Stimulated activated naive B cell treated with anti-CD40 and anti-IgM and Interleukin-4, amounts not matched to agents 10 μg/mL and 1 μg/mL and 100 μg/mL, for 72 hours (primary cell): ENCODE measurements at regions not wholly inside any gene's neighbourhood (a gene's known extent, or its start where the extent isn't known, plus 50 kb on each side); places are given as distances from the start of the nearest gene placed in this dataset.
"Not testable (repeated sequence)": the region's sequence is repeated elsewhere in the genome, so short reads cannot be mapped to it uniquely, and the experiment has no call there.

Source experiments
- ATAC-seq, 2 donors: fragments of 150-1000 bp; cut with Tn5 transposase; replicated peaks; 2 replicates each; pipeline ENCODE4 v1.10.0; 2021; ENCODE audit warnings: moderate library complexity in 1 of 2
- DNase-seq: peaks from one replicate; pipeline ENCODE4 v3.0.0; 2021
- H3K27ac Mint-ChIP-seq: one replicate; pipeline ENCODE4 v1.8.0; 2022; ENCODE audit warnings: mild to moderate bottlenecking, mixed read lengths
- H3K27me3 Mint-ChIP-seq, 2 donors: one replicate each; pipeline ENCODE4 v1.8.0; 2022; ENCODE audit warnings: mixed read lengths in 2 of 2
- H3K36me3 Mint-ChIP-seq, 2 donors: one replicate each; pipeline ENCODE4 v1.8.0; 2022; ENCODE audit warnings: mixed read lengths in 2 of 2, mild to moderate bottlenecking in 1 of 2
- H3K4me1 Mint-ChIP-seq, 2 donors: one replicate each; pipeline ENCODE4 v1.8.0; 2022; ENCODE audit warnings: mixed read lengths in 2 of 2, mild to moderate bottlenecking in 1 of 2
- H3K4me3 Mint-ChIP-seq, 2 donors: one replicate each; pipeline ENCODE4 v1.8.0; 2022; ENCODE audit warnings: mild to moderate bottlenecking in 2 of 2, mixed read lengths in 2 of 2, moderate library complexity in 1 of 2
- H3K9me3 Mint-ChIP-seq, 2 donors: one replicate each; pipeline ENCODE4 v1.8.0; 2022; ENCODE audit warnings: mixed read lengths in 2 of 2, mild to moderate bottlenecking in 1 of 2

DNA sequence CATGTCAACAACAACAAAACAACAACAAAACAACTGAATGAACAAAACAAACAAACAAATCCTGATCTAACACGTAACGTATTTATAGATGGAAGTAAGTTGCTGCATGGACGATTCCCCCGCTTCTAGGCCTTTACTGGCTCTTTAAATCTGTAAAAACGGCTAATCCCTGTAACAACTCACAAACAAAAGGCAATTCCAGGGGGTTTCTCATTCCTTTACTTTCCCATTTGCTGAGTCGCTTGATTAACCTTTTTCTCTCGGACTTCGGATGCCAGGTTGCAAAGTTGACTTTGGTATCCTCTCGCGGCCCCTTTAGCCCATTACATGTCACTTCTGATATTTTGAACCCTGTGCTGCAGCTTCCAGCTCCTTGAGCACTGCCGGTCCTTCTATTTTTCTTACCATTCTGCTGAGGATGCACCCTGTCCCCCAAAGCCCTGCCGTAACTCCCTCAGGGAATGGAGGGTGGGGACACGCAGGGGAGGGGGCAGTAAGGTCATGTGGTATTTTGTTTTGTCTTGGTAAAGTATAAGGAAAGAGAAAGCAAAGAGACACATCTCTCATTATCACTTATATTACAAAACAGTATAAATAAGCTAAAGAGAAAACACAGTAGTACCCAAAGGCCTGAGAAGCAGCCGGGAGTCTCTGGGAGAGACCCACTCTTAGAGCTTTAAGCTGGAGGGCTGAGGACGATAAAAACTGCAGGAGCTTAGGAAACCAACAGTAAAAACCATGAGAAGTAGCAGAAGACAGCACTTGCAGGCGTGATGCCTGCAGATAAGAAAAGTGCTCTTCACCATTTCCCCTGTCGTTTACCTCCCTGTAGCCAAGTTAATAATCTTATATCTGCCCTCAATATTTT is 457.8 kb upstream of the ZNF717 start:
- Mint-ChIP-seq H3K4me3 (no peak overlapping the region), H3K4me1 (no peaks in the 10 kb centered on the region), H3K27ac (no peak overlapping the region), H3K36me3 (no peaks in the 10 kb centered on the region), H3K27me3 (no peaks in the 10 kb centered on the region), H3K9me3 (peaks cover 3% of the 10 kb centered on the region in 2 donors)
- DNase-seq (no peak), ATAC-seq (no peak)

DNA sequence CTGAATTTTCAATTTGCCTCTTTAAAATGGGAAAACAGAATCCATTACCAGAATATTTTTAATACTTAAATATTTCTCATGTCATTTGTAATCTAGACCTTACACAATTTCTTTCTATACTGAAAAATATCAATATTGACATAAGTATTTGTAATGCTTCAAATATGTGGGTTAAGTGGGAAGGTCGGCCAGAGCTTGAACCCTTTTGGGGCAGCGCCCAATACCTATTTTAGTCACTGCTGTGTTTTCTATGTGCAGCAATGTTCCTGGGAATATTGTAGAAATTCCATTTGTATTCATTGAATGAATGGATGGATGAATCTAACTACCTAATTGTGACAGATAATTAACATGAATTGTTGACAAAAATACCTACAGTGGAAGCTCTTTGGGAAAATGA is 459.7 kb upstream of the ZNF717 start:
- Mint-ChIP-seq H3K9me3 (no peaks in the 10 kb centered on the region), H3K27ac (no peak overlapping the region), H3K4me1 (no peaks in the 10 kb centered on the region), H3K27me3 (no peaks in the 10 kb centered on the region), H3K36me3 (no peaks in the 10 kb centered on the region), H3K4me3 (no peak overlapping the region)
- DNase-seq, result no peak
- ATAC-seq, result no peak

DNA sequence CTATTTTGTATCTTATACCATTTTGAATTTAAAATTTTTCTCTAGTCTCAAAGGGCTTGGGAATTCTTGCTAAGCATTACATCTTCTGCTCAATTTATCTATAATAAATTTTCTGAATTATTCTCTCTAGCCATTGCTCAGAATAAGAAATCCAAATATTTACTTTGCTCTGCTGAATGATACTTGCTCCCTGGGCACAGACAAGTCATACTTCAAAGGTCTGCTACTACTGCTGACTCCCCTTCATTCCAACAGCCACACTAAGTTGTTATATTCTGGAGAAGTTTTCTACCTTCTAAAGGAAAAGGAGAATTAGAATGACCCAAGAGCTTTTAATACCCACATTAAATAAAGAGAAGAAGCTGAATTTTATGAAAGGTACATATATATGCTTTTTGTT is 460.3 kb upstream of the ZNF717 start:
- no peaks in the 10 kb centered on the region for H3K27me3 Mint-ChIP-seq
- no peak for ATAC-seq
- no peaks in the 10 kb centered on the region for H3K4me1 Mint-ChIP-seq
- DNase-seq, result no peak
- no peaks in the 10 kb centered on the region for H3K36me3 Mint-ChIP-seq
- H3K9me3 Mint-ChIP-seq, result no peaks in the 10 kb centered on the region
- H3K27ac Mint-ChIP-seq, result no peak overlapping the region
- no peak overlapping the region for H3K4me3 Mint-ChIP-seq

DNA sequence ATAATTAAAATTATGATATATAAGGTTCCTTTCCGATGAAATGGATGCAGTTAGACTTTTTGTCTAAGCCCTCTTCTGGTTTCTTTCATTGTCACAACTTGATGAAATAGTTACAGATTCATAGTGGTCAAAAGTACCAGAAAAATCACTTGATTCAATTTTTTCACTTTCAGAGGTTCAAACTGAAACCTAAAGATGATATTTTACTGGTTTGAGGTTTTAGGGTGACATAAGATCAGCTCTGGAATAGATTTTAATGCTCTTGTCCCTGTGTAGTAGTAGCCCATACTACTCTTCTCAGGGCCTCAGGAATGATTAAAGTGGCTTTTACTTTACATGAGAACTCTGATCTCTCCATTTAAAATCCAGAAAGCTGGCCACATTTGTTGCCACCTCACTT is 479.1 kb upstream of the ZNF717 start:
- Mint-ChIP-seq H3K27ac (no peak overlapping the region), H3K27me3 (no peaks in the 10 kb centered on the region)
- no peak for DNase-seq

DNA sequence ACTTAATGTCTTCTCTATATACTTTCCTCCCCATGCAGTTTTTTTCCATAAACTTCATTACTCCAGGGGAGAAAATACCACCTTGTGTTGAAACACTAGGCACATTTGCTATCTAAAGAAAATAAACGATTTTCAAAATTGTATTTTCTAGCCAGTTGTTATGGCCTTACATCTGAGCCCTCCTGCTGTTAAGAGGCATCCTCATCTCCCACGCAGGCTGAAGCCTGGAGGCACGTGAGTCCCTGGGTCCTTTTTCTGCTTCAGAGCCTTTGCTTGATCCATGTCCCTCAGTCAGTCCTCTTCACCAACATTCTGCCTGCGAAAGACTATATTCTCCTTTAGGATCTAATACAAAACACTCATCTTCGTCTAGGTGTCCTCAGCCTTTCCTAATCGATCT is 479.6 kb upstream of the ZNF717 start:
- no peak for ATAC-seq
- peaks cover 2 to 4% of the 10 kb centered on the region in 2 donors for H3K9me3 Mint-ChIP-seq
- H3K36me3 Mint-ChIP-seq, result no peaks in the 10 kb centered on the region
- H3K27ac Mint-ChIP-seq, result no peak overlapping the region
- no peaks in the 10 kb centered on the region for H3K27me3 Mint-ChIP-seq
- no peak for DNase-seq
- H3K4me1 Mint-ChIP-seq, result no peaks in the 10 kb centered on the region
- H3K4me3 Mint-ChIP-seq, result no peak overlapping the region

More for the DNA sequence above, 479.1 kb upstream of the ZNF717 start:
- Mint-ChIP-seq H3K4me3 (no peak overlapping the region), H3K9me3 (peaks cover 2 to 4% of the 10 kb centered on the region in 2 donors), H3K4me1 (no peaks in the 10 kb centered on the region), H3K36me3 (no peaks in the 10 kb centered on the region)
- no peak for ATAC-seq

DNA sequence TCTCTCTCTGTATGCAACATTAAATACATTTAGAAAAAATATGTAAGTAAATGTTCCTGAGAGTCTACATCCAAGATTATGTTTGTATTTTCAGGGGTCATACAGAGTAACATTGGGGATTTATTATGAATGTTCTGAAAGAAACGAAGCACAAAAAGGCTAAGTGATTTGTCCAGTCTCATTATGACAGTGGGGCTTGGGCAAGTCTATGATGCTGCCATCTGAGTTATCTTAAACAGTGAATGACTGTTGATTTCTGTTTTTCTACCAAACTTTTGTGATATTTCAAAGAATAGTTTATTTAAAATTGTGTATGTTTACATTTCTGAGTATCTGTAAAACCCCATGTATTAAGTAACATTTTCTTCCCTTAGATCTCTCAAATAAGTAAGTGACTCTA is 481.2 kb upstream of the ZNF717 start:
- ATAC-seq, result no peak
- no peak for DNase-seq
- Mint-ChIP-seq H3K36me3 (no peaks in the 10 kb centered on the region), H3K4me1 (no peaks in the 10 kb centered on the region), H3K4me3 (no peak overlapping the region), H3K27me3 (no peaks in the 10 kb centered on the region), H3K27ac (no peak overlapping the region), H3K9me3 (peaks cover 2 to 4% of the 10 kb centered on the region in 2 donors)

DNA sequence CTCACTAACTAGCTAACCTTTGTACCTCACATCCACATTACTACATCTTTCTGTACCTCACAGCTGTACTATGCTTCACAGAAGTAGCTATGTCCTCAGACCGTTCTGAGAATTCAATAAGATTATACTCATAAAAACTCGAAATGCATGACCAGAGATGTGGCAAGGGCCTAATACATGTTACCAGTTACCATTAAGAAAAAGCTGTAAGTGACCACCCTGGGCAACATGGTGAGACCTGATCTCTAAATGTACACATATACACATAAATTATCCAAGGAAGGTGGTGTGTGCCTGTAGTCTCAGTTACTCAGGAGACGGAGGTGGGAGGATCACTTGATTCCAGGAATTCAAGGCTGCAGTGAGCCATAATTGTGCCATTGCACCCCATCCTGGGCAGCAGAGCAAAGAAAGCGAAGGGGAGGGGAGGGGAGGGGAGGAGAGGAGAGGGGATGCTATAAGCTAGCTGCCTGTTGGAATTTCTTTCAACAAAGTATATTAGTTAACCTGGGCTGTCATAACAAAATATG is 482.6 kb upstream of the ZNF717 start:
- Mint-ChIP-seq H3K36me3 (no peaks in the 10 kb centered on the region), H3K27ac (no peak overlapping the region), H3K27me3 (no peaks in the 10 kb centered on the region), H3K4me3 (no peak overlapping the region), H3K4me1 (no peaks in the 10 kb centered on the region), H3K9me3 (peaks cover 2 to 4% of the 10 kb centered on the region in 2 donors)
- no peak for DNase-seq
- ATAC-seq, result no peak

DNA sequence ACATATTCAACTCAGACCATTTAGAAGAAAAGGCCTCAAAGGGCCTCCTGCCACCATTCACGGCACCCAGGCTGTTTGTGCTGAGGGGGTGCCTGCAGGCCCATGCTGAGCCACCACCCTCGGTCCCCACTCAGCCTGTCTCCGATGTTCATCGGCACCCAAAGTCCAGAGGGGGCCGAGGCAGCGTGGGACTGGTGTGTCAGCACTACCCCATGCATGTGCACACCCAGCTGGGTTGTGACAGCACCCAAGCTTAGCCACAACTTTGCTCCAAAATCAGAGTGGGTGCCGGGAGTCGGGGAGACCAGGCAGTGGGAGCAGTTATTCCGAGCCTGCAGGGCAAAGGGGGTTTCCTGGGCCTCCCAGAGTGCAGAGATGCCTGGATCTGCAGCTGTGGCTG is 508.5 kb upstream of the ZNF717 start:
- Mint-ChIP-seq H3K4me1 (no peaks in the 10 kb centered on the region), H3K9me3 (peaks cover 0 to 12% of the 10 kb centered on the region in 2 donors), H3K36me3 (no peaks in the 10 kb centered on the region), H3K27me3 (no peaks in the 10 kb centered on the region), H3K27ac (no peak overlapping the region), H3K4me3 (no peak overlapping the region)
- DNase-seq (no peak), ATAC-seq (no peak)

DNA sequence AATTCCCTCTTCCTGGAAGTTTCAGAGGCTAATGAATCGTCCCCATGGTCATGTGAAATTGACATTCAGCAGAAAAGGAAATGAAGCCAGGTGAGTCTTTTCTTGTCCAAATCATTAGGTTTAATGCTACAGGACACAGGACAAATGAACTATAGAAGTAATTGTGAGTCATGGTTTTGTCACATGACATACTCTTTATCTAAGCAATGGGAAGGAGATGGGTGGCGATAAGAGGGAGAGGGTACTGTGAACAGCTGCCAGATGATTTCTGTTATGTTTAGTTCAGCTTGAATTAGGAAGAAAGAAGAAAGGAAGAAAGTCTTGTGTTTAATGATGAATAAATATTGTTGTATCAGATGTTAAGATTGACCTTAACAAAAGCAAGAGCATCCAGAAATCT is 515.4 kb upstream of the ZNF717 start:
- ATAC-seq, result no peak
- no peaks in the 10 kb centered on the region for H3K4me1 Mint-ChIP-seq
- H3K9me3 Mint-ChIP-seq, result peaks cover 4 to 6% of the 10 kb centered on the region in 2 donors
- H3K36me3 Mint-ChIP-seq, result no peaks in the 10 kb centered on the region
- no peaks in the 10 kb centered on the region for H3K27me3 Mint-ChIP-seq
- no peak overlapping the region for H3K4me3 Mint-ChIP-seq
- no peak overlapping the region for H3K27ac Mint-ChIP-seq
- no peak for DNase-seq

DNA sequence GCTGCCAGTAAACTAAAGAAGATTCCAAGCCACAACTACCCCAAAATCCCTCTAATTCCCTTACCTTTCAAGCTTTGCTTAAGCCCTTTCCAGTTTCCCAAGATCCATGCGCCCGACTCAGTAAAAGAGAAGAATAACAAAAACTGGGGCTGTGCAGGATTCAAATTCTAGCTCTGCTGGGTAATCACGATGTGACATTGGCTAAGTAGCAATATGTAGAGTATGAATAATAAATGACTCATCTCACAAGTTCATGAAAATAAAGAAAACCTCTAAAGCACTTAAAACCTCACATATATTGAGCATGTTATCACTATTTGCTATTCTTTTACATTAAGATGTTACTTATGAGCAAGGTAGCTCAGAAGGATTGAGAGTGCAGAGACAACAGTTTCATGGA is 522.2 kb upstream of the ZNF717 start:
- ATAC-seq (no peak), DNase-seq (no peak)
- Mint-ChIP-seq H3K4me3 (no peak overlapping the region), H3K27me3 (no peaks in the 10 kb centered on the region), H3K4me1 (no peaks in the 10 kb centered on the region), H3K9me3 (no peaks in the 10 kb centered on the region), H3K27ac (no peak overlapping the region), H3K36me3 (no peaks in the 10 kb centered on the region)

DNA sequence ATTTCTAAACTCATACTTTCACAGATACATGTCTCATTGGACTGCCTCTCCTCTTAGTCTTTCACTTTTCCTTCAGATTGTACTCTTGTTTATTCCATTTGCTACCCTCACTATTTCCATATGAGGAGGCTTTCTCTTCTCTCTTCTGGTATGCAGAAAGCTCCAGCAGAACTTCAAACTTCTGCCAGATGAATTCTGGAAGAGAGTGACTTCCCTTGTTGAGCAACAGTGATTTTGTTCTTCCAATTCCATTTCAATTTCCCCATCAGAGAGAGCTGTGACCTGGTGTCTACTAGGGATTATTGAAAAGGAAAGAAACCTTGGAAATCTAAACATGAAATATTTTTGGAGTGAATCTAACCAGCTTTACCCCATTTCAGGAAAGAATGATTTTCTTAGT is 523.2 kb upstream of the ZNF717 start:
- DNase-seq (no peak), ATAC-seq (no peak)
- H3K4me3 Mint-ChIP-seq, result no peak overlapping the region
- H3K9me3 Mint-ChIP-seq, result no peaks in the 10 kb centered on the region
- H3K4me1 Mint-ChIP-seq, result no peaks in the 10 kb centered on the region
- H3K36me3 Mint-ChIP-seq, result no peaks in the 10 kb centered on the region
- no peak overlapping the region for H3K27ac Mint-ChIP-seq
- no peaks in the 10 kb centered on the region for H3K27me3 Mint-ChIP-seq

DNA sequence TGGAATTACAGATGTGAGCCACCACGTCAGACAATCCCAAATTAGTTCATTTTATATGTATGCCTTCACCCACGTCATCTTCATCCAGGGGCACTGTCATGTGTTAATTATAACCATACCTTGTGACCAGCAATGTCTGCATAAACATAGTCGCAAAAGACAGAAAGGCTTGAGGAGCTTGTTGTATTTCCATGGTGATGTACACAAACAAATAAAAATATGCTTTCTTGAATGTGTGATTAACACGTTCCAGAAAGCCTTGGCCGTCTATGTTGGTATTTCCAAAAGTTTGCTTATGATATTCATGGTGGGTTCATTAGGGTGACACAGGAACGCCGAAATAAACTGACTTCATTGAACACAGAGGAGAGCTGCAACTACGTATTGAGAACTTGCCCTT is 524.7 kb upstream of the ZNF717 start:
- Mint-ChIP-seq H3K27me3 (no peaks in the 10 kb centered on the region), H3K36me3 (no peaks in the 10 kb centered on the region), H3K27ac (no peak overlapping the region), H3K9me3 (no peaks in the 10 kb centered on the region), H3K4me3 (no peak overlapping the region), H3K4me1 (no peaks in the 10 kb centered on the region)
- ATAC-seq (no peak), DNase-seq (no peak)

DNA sequence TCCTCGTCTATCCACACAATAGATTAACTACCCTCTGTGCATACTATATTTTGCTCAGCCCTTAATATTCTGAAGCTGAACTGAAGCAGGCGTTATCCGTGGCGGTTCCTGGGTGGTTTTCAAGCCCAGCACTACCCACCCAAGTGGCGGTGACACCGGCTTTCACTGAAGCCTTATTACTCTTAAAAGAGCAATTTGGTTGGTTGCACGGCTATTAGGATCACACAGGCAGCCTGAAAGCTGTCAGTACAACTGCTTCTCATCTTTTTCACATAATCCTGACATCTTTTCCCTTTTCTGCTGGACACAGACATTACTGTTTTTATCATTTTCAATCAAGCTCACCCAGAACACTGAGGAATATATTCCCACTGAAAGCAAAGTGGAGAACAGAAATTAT is 525.3 kb upstream of the ZNF717 start:
- DNase-seq, result no peak
- Mint-ChIP-seq H3K36me3 (no peaks in the 10 kb centered on the region), H3K9me3 (peaks cover 0 to under 1% of the 10 kb centered on the region in 2 donors), H3K27ac (no peak overlapping the region), H3K27me3 (no peaks in the 10 kb centered on the region), H3K4me1 (no peaks in the 10 kb centered on the region), H3K4me3 (no peak overlapping the region)
- ATAC-seq, result no peak

DNA sequence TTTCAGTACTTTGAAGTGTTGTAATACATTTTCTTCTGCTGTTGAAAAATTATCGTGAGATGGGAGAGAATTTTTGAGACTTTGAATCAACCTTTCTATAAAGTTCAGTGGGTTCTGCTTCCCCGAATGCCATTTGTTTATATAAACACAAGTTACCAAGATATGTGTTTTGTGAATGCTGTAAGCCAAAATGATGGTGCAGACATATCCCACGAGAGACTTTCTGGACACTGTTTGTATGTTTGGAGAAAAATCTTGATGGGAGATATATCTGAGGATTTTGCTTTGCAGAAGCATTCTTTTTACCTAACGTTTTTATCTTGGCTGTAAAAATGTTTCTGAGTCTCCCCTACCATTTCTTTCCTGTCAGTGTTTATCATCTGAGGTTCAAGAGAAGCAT is 526.6 kb upstream of the ZNF717 start:
- no peak overlapping the region for H3K4me3 Mint-ChIP-seq
- H3K9me3 Mint-ChIP-seq, result peaks cover 0 to 4% of the 10 kb centered on the region in 2 donors
- DNase-seq (no peak), ATAC-seq (no peak)
- H3K36me3 Mint-ChIP-seq, result no peaks in the 10 kb centered on the region
- H3K4me1 Mint-ChIP-seq, result no peaks in the 10 kb centered on the region
- H3K27me3 Mint-ChIP-seq, result no peaks in the 10 kb centered on the region
- no peak overlapping the region for H3K27ac Mint-ChIP-seq

DNA sequence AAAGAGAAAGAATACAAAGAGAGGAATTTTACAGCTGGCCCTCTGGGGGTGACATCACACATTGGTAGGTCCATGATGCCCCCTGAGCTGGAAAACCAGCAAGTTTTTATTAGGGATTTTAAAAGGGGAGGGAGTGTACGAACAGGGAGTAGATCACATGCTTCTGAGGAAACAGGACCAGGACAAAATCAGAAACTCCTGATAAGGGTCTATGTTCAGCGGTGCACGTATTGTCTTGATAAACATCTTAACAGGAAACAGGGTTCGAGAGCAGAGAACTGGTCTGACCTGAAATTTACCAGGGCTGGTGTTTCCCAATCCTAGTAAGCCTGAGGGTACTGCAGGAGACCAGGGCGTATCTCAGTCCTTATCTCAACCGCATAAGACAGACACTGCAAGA is 530.6 kb upstream of the ZNF717 start:
- H3K4me3 Mint-ChIP-seq, result not testable (repeated sequence)

More for the DNA sequence above, 530.6 kb upstream of the ZNF717 start:
- H3K9me3 Mint-ChIP-seq, DNase-seq, H3K36me3 Mint-ChIP-seq, H3K4me1 Mint-ChIP-seq, H3K27ac Mint-ChIP-seq, H3K27me3 Mint-ChIP-seq, ATAC-seq: not testable (repeated sequence)
